ENCODE measurements at regions not wholly inside any gene's neighbourhood (a gene's known extent, or its start where the extent isn't known, plus 50 kb on each side); places are given as distances from the start of the nearest gene placed in this dataset.

- no peak for TF ChIP-seq CTCF (conservative IDR thresholded peaks at IDR 0.05)
- H3K36me3 Mint-ChIP-seq, result no peaks in the 10 kb centered on the region
- no peaks in the 10 kb centered on the region for H3K27me3 Mint-ChIP-seq
- no peak overlapping the region for H3K4me3 Mint-ChIP-seq
- DNase-seq (ENCODE audit: extremely low spot score, unreplicated experiment), result no peak
- H3K4me1 Mint-ChIP-seq (ENCODE audit: unreplicated experiment), result no peaks in the 10 kb centered on the region
- H3K27ac Mint-ChIP-seq, result no peak overlapping the region
- peaks cover 10% of the 10 kb centered on the region for H3K9me3 Mint-ChIP-seq
These were observed 342.3 kb downstream of the LRRC3B start for GRCh38 chr3:26964836-26965235.

DNA sequence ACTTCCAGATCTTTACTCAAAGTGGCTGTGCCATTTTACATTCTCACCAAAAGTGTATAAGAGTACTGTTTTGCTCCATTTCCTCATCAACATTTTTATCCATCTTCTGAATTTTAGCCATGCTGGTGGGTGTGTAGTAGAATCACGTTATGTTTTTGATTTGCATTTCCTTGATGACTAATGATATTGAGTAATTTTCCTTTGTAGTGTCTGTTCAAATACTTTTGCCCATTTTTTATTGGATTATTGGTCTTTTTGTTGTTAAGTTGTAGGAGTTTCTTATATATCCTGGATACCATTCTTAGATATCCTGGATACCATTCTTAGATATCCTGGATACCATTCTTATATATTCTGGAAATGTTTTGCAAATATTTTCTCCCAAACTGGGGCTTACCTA is 344.9 kb downstream of the LRRC3B start:
- TF ChIP-seq CTCF (conservative IDR thresholded peaks at IDR 0.05), result no peak
- Mint-ChIP-seq H3K36me3 (no peaks in the 10 kb centered on the region), H3K27me3 (no peaks in the 10 kb centered on the region), H3K4me1 (ENCODE audit: unreplicated experiment) (no peaks in the 10 kb centered on the region), H3K9me3 (peaks cover 8% of the 10 kb centered on the region), H3K27ac (no peak overlapping the region), H3K4me3 (no peak overlapping the region)
- DNase-seq (ENCODE audit: extremely low spot score, unreplicated experiment), result no peak

GRCh38 chr3:26984416-26985390 is 362.1 kb downstream of the LRRC3B start:
- DNase-seq (ENCODE audit: extremely low spot score, unreplicated experiment), result no peak
- no peak overlapping the region for H3K4me3 Mint-ChIP-seq
- H3K27ac Mint-ChIP-seq, result no peak overlapping the region
- H3K4me1 Mint-ChIP-seq (ENCODE audit: unreplicated experiment), result no peaks in the 10 kb centered on the region
- no peaks in the 10 kb centered on the region for H3K36me3 Mint-ChIP-seq
- peaks cover 3% of the 10 kb centered on the region for H3K27me3 Mint-ChIP-seq
- no peaks in the 10 kb centered on the region for H3K9me3 Mint-ChIP-seq
- no peak for TF ChIP-seq CTCF (conservative IDR thresholded peaks at IDR 0.05)

DNA sequence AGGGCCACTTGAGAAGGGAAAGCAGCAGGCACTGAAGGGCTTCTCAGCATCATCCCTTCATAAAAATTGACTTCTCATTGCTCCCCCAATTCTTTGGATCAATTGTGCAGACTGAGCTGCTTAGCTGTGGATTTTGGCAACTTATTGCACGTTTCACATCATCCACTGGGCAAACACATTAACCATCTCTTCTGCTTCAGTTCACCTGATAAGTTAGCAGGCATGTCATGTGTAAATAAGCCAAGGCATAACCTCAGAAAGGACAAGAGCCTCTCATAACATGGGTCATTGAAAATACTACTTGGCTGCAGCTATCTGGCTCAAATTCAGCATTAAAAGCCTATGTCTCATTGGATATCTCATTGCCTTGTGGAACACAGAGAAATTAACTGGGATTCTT is 366.5 kb downstream of the LRRC3B start:
- Mint-ChIP-seq H3K36me3 (no peaks in the 10 kb centered on the region), H3K9me3 (no peaks in the 10 kb centered on the region), H3K4me1 (ENCODE audit: unreplicated experiment) (no peaks in the 10 kb centered on the region), H3K4me3 (no peak overlapping the region), H3K27me3 (no peaks in the 10 kb centered on the region), H3K27ac (no peak overlapping the region)
- DNase-seq (ENCODE audit: extremely low spot score, unreplicated experiment), result no peak
- no peak for TF ChIP-seq CTCF (conservative IDR thresholded peaks at IDR 0.05)

GRCh38 chr3:26997226-26997625 is 372.0 kb downstream of the NEK10 start:
- Mint-ChIP-seq H3K27ac (no peak overlapping the region), H3K4me1 (ENCODE audit: unreplicated experiment) (no peaks in the 10 kb centered on the region), H3K27me3 (no peaks in the 10 kb centered on the region), H3K36me3 (no peaks in the 10 kb centered on the region), H3K9me3 (no peaks in the 10 kb centered on the region), H3K4me3 (no peak overlapping the region)
- no peak for DNase-seq (ENCODE audit: extremely low spot score, unreplicated experiment)
- TF ChIP-seq CTCF (conservative IDR thresholded peaks at IDR 0.05), result no peak
